Skeletal muscle tissue (tissue), 3 donors: ENCODE measurements at regions not wholly inside any gene's neighbourhood (a gene's known extent, or its start where the extent isn't known, plus 50 kb on each side); places are given as distances from the start of the nearest gene placed in this dataset.
A peak's percentile ranks its signal among the peaks of the same experiment; 100 is the strongest.

Experiments
- H3K27ac ChIP-seq: one replicate; pipeline ENCODE4 v1.7.0; 2013; ENCODE audit warnings: mild to moderate bottlenecking, low read depth, low read length, inconsistent platforms
- H3K27me3 ChIP-seq, 3 donors: one replicate each; pipeline ENCODE4 v1.7.0; 2013; ENCODE audit warnings: low read length in 3 of 3; ENCODE audit not compliant: control insufficient read depth in 3 of 3, insufficient read depth in 3 of 3
- H3K36me3 ChIP-seq, 3 donors: one replicate each; pipeline ENCODE4 v1.7.0; 2013; ENCODE audit warnings: low read length in 3 of 3; ENCODE audit not compliant: control insufficient read depth in 3 of 3, insufficient read depth in 3 of 3
- H3K4me1 ChIP-seq, 3 donors: one replicate each; pipeline ENCODE4 v1.7.0; 2013; ENCODE audit warnings: low read length in 3 of 3, mild to moderate bottlenecking in 3 of 3; ENCODE audit not compliant: control insufficient read depth in 3 of 3, insufficient read depth in 3 of 3
- H3K4me3 ChIP-seq, 3 donors: one replicate each; pipeline ENCODE4 v1.7.0; 2013; ENCODE audit warnings: low read length in 3 of 3
- H3K9ac ChIP-seq, 3 donors: one replicate each; pipeline ENCODE4 v1.7.0; 2013; ENCODE audit warnings: low read length in 3 of 3, mild to moderate bottlenecking in 3 of 3, moderate library complexity in 2 of 3, low read depth in 1 of 3
- H3K9me3 ChIP-seq, 3 donors: one replicate each; pipeline ENCODE4 v1.7.0; 2013; ENCODE audit warnings: low read length in 3 of 3; ENCODE audit not compliant: control insufficient read depth in 3 of 3
- donor health status: Osteomylitis.

DNA sequence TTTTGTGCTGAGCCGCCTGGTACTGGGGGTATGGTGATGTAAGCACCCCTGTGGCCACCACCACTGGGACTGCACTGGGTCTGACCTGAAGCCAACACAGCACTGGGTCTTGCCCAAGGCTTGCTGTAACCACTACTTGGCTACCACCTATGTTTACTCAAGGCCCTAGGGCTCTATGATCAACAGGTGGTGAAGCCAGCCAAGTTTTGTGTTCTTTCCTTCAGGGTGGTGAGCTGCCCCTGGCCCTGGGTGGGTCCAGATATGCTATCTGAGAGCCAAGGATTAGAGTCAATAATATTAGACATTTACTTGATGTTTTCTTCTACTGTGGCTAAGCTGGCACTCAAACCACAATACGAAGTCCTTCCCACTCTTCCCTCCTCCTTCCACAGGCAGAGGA lies 55.1 kb upstream of the PAGE4 start:
- no peaks in the 10 kb centered on the region for H3K4me1 ChIP-seq
- H3K36me3 ChIP-seq: no peaks in the 10 kb centered on the region
- H3K9me3 ChIP-seq: no peaks in the 10 kb centered on the region
- no peaks in the 10 kb centered on the region for H3K27me3 ChIP-seq
- no peak overlapping the region for H3K9ac ChIP-seq
- no peak overlapping the region for H3K4me3 ChIP-seq
- no peak overlapping the region for H3K27ac ChIP-seq

DNA sequence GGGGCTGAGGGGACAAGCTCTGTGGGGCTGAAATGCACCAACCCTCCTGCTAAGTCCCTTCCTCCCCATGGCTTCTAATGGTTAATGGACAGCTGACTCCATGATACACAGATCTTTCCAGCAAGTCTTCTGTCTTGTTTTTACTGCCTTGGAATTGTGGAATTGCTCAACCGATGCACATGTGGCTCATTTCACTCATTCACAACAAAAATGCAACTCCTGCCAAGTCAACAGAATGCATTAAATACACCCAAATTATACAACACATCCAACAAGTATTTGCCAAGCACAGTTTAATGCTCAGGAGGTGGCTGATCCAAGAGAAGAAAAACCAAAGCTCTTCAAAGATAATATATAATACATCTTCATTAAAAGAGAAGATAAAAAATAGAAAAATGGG lies 61.9 kb upstream of the PAGE4 start:
- H3K9me3 ChIP-seq: no peaks in the 10 kb centered on the region
- H3K4me3 ChIP-seq: no peak overlapping the region
- no peaks in the 10 kb centered on the region for H3K4me1 ChIP-seq
- H3K27ac ChIP-seq: no peak overlapping the region
- H3K36me3 ChIP-seq: no peaks in the 10 kb centered on the region
- no peaks in the 10 kb centered on the region for H3K27me3 ChIP-seq
- no peak overlapping the region for H3K9ac ChIP-seq

DNA sequence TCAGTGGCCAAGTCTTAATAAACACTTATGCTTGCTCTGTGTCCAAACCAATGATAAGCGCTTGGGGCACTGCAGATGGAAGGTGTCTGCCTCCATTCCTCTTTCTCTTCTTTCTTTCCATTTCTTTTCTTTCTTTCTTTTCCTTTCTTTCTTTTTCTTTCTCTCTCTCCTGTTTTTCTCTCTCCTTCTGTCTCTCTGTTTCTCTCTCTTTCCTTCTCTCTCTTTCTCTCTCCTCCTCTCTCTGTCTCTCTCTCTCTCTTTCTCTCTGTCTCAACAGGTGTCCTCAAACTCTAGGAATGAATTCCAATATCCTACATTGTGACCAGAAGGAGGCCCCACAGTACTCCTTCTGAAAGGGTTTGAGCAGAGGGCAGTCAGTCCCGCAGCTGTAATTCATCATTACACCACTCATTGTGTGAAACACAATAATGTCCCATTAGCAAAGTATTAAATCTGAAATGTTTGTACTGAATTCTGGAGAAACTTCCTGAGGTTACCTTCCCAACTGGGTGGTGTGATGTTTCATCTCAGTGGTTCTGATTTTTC lies 66.5 kb upstream of the PAGE1 start:
- Histone ChIP-seq H3K27ac (no peak overlapping the region), H3K27me3 (no peaks in the 10 kb centered on the region), H3K36me3 (no peaks in the 10 kb centered on the region), H3K4me3 (no peak overlapping the region), H3K9ac (no peak overlapping the region), H3K9me3 (no peaks in the 10 kb centered on the region), H3K4me1 (no peaks in the 10 kb centered on the region)

DNA sequence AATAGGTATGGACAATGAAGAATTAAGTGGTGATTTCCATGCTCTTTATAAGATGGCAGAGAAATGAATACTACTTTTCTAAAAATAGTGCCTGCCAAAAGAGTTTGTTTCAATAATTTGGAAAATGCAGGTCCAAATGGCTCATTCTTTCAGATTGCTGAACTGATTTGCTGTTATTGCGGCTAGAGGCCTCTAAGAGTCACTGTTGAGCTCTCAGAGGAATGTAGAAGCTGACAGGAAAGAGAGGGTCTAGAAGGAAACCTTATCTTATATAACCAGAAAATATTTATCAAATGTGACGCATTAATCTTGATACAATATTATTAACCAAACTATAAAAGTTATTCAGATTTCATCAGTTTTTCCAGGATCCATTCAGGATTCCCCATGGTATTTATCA lies 65.7 kb upstream of the PAGE1 start:
- no peak overlapping the region for H3K9ac ChIP-seq
- H3K9me3 ChIP-seq: no peaks in the 10 kb centered on the region
- H3K4me1 ChIP-seq: no peaks in the 10 kb centered on the region
- no peak overlapping the region for H3K27ac ChIP-seq
- H3K4me3 ChIP-seq: no peak overlapping the region
- H3K36me3 ChIP-seq: no peaks in the 10 kb centered on the region
- no peaks in the 10 kb centered on the region for H3K27me3 ChIP-seq

DNA sequence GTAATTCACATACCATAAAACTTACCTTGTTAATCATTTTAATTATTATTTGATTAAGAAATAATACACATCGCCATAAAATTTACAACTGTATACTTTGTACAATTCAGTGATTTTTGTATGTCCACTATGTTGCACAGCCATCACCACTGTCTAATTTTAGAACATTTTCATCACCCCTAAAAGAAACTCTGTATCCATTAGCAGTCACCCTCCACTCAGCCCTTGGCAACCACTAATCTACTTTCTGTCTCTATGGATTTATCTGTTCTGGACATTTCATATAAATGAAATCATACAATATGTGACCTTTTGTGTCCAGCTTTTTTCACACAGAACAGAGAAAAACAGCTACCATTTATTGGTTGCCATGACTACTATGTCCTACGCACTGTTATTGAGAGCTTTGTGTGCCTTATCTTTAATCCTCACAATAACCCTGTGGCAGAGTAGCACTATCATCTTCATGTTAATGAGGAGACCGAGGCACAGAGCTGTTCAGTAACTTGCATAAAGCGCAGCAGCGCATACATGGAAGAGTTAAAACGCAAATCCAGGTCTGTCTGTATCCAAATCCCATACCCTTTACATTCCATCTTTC lies 64.6 kb upstream of the PAGE1 start:
- Histone ChIP-seq H3K9me3 (no peaks in the 10 kb centered on the region), H3K27me3 (no peaks in the 10 kb centered on the region), H3K4me3 (no peak overlapping the region), H3K4me1 (no peaks in the 10 kb centered on the region), H3K36me3 (no peaks in the 10 kb centered on the region), H3K27ac (no peak overlapping the region), H3K9ac (no peak overlapping the region)

DNA sequence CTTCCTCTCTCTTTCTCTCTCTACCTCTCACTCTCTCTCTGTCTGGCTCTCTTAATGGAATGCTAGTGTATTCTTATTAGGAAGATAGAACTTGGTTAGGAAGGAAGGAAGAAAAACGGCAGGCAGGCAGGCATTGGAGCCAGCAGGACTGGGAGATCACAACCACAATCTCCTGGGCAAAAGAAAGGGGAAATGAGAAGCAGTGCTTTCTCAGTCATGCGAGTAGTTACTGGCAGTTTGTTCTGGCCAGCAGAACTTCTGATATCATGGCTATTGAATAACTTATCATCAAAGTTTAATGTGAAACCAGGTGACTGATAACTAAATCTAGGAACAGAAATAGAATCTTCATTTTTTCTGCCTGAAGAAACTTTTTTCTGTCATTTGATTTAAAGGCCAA lies 60.9 kb upstream of the PAGE1 start:
- Histone ChIP-seq H3K4me3 (no peak overlapping the region), H3K27me3 (peaks cover 0 to 6% (median 0%) of the 10 kb centered on the region in 3 donors), H3K9ac (no peak overlapping the region), H3K27ac (no peak overlapping the region), H3K36me3 (no peaks in the 10 kb centered on the region), H3K4me1 (no peaks in the 10 kb centered on the region), H3K9me3 (no peaks in the 10 kb centered on the region)

DNA sequence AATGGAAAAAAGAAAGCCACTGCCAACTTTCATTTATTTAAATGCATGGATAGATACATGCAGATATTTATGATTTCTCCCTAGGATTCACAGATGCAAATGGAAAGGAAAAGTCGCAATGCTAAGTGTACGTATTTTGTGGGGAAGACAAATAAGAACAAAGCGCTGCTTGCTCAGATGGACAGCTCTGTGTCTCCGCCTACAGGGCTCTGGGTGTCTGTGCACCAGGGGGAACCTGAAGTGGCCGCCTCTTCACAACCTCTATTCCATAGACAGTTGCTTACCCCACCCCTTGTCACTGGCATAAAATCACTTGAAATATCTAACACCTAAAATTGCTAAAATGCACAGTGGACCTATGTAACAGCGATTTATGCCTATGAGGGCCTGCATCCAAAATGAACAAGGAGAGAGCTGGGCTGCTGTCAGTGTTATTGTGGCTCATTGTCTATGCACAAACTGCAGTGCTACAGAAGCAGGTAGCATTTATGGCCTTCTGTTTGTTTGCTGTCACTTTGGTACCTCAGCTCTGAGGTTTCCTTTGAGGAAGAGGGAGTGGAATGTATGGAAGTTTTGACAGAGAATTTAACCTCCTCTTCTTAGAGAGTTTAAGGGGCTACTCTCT lies 58.6 kb upstream of the PAGE1 start:
- no peaks in the 10 kb centered on the region for H3K36me3 ChIP-seq
- H3K4me3 ChIP-seq: no peak overlapping the region
- no peak overlapping the region for H3K27ac ChIP-seq
- peaks cover 0 to 6% (median 0%) of the 10 kb centered on the region in 3 donors for H3K27me3 ChIP-seq
- no peaks in the 10 kb centered on the region for H3K4me1 ChIP-seq
- H3K9ac ChIP-seq: peak overlapping the region in 1 of 3 donors; percentile 11
- no peaks in the 10 kb centered on the region for H3K9me3 ChIP-seq

DNA sequence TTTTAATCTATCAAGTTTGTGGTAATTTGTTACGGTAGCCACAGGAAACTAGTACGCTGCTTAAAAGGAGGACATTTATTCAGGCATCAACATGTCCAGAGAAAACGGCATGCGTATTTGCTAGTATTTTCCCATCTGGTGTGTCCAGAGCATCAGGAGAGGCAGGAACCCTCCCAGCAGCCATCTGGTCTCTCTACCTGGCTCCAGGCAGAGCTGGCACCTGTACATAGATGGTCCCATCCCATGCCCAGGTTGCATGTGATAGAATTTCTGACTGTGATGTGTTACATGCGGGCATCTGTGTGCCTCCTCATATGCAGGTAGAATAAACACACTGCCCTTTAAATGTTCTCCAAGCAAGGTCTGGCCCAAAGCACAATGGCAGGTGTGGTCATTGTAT lies 57.9 kb upstream of the PAGE1 start:
- Histone ChIP-seq H3K4me3 (no peak overlapping the region), H3K36me3 (no peaks in the 10 kb centered on the region), H3K9ac (no peak overlapping the region), H3K9me3 (no peaks in the 10 kb centered on the region), H3K27ac (no peak overlapping the region), H3K27me3 (peaks cover 0 to 6% (median 0%) of the 10 kb centered on the region in 3 donors), H3K4me1 (no peaks in the 10 kb centered on the region)

DNA sequence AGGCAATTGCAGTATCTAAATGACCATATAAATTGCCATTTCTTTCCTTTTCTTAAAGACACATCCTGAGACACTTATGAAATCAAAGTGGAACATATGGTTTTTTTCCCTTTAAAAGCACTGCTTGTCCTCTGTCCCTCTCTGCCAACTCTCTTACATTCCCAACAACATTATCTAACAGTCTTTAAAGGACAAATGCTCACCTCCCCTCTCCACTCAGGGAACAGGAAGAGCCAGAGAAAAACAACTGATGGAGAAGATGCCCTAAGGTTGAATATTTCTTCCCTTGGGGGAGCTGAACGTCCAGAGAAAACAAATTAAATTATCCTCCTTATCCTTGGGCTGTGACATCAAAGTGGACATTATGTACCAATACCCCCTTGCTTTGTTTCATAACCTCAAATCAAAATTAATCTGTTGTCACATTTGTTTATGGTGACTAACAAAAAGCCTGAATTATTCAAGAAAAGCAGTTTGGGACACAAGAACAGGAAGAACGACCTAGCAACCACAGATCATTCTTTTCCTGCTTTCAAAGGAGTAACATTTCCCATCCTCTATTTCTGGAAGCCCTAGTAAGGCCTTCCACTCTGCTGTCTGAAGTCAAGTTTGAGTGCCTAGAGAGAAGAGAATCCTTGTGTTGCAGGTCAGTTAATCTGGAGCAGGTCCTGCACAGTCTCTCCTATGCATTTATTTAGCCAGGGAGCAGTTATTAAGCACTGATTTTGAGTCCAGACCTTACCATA lies 52.6 kb upstream of the PAGE1 start:
- H3K27me3 ChIP-seq: no peaks in the 10 kb centered on the region
- H3K4me1 ChIP-seq: no peaks in the 10 kb centered on the region
- no peak overlapping the region for H3K27ac ChIP-seq

DNA sequence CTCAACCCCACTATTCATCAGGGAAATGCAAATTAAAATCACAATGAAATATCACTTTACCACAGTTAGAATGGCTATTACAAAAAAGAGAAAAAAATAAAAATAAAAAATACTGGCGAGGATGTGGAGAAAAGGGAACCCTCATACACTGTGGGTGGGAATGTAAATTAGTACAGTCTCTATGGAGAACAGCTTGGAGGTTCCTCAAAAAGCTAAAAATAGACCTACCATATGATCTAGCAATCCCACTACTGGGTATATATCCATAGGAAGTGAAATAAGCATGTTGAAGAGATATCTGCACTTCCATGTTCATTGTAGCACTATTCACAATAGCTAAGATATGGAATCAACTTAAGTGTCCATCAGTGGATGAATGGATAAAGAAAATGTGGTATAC lies 50.5 kb upstream of the PAGE1 start:
- Histone ChIP-seq H3K9ac (no peak overlapping the region), H3K4me3 (no peak overlapping the region), H3K27ac (no peak overlapping the region), H3K4me1 (no peaks in the 10 kb centered on the region), H3K27me3 (no peaks in the 10 kb centered on the region), H3K36me3 (no peaks in the 10 kb centered on the region), H3K9me3 (no peaks in the 10 kb centered on the region)

More for the DNA sequence above, 52.6 kb upstream of the PAGE1 start:
- no peaks in the 10 kb centered on the region for H3K36me3 ChIP-seq
- no peak overlapping the region for H3K9ac ChIP-seq
- no peaks in the 10 kb centered on the region for H3K9me3 ChIP-seq
- H3K4me3 ChIP-seq: no peak overlapping the region
